Retinal pigment epithelial cell (primary cell): ENCODE measurements at regions not wholly inside any gene's neighbourhood (a gene's known extent, or its start where the extent isn't known, plus 50 kb on each side); places are given as distances from the start of the nearest gene placed in this dataset.

ENCODE experiments used
- DNase-seq: peaks from one replicate; pipeline ENCODE4 v3.0.0-alpha.2; 2010; ENCODE audit warnings: low read depth
- H3K4me3 ChIP-seq: 2 replicates; pipeline ENCODE4 v1.5.1; 2011; ENCODE audit warnings: mild to moderate bottlenecking, low read length, control low read depth, moderate library complexity
- CTCF ChIP-seq: conservative IDR thresholded peaks from 2 replicates; pipeline ENCODE4 v1.5.1; 2011; ENCODE audit warnings: low read depth, low read length, control low read depth, inconsistent platforms

DNA sequence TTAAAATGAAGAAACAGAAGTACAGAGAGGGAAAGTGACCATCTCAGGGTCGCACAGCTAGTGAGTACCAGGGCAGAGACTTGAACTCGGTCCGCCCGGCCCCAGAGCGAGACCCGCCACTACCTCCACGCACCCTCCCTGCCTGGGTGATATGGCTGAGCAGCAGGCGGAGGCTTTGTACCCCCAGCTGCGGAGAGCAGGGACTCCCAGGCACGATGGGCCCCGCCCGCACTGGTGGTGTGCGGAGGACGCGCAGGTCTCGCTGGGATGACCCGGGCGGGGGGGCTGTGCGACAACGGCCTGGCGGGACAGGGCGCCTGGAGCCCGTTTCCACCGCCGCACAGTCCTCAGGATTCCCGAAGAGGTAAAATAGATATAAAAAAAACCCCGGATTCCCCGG is 64.7 kb upstream of the LARP1 start:
- H3K4me3 ChIP-seq, result no peak overlapping the region
- TF ChIP-seq CTCF, result no peak

DNA sequence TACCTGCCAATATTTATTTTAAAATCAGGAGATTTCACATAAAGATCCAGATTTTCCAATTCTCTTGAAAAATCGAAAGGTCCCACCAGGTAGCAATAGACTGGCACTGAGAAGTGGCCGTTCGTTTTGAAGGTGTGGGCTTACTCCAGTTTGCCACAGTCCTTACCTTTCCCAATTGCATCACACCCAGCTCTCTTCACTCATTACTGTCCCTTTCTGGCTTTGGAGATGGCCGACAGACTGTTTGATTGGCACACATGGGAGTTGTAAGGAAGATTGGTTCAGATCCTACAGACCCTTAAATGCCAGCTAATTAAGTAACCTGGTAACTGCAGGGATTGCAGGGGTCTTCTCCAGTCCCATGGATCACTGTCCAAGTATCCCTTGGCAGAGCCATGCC is 68.7 kb upstream of the LARP1 start:
- no peak for DNase-seq
- H3K4me3 ChIP-seq, result no peak overlapping the region
- TF ChIP-seq CTCF, result no peak

More for the DNA sequence above, 64.7 kb upstream of the LARP1 start:
- DNase-seq, result no peak

- DNase-seq, result no peak
- TF ChIP-seq CTCF, result no peak
- H3K4me3 ChIP-seq, result peak overlapping the region; percentile 35
Measured at GRCh38 chr5:154683101-154683880, 71.9 kb upstream of the LARP1 start.

- no peak for TF ChIP-seq CTCF
Measured at GRCh38 chr5:154679501-154679900, 75.7 kb upstream of the LARP1 start.

DNA sequence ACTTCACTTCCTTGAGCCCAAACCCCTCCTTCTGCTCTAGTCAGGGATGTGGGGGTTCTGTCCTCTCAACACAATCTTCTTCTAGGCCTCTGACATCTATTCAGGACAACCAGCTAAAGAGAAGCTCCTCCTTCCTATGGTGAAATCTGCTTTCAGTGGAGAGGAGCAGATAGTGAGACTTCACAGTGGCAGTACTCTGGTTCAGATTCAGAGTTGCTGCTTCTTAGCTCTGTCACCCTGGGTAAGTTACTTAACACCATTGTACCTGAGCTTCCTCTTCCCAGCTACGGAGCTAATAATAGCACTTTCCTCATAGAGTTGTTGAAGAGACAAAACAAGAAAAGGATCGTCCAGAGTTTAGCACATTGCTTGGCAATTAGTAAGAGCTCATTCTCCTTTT is 77.3 kb upstream of the LARP1 start:
- no peak for DNase-seq
- TF ChIP-seq CTCF, result no peak
- no peak overlapping the region for H3K4me3 ChIP-seq

More at GRCh38 chr5:154679501-154679900, 75.7 kb upstream of the LARP1 start:
- no peak for DNase-seq
- H3K4me3 ChIP-seq, result no peak overlapping the region

DNA sequence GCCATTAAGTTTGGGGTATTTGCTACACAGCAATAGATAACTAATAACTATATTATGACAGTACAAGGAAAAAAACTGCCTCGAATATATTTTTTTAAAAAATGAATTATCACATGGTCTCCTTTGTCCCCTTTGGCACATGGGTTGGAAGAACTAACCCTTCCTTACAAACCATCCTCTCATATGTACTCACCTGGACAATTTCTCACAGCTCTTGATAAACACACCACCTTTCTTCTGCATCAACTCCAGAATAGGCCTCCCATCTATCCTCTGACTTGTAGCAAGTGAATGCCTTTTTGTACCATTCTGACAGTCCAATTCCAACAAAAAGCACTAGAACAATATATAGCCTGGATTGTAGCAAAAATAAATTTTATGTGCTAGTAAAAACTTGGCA is 78.7 kb upstream of the LARP1 start:
- no peak overlapping the region for H3K4me3 ChIP-seq
- no peak for TF ChIP-seq CTCF
- DNase-seq, result no peak

DNA sequence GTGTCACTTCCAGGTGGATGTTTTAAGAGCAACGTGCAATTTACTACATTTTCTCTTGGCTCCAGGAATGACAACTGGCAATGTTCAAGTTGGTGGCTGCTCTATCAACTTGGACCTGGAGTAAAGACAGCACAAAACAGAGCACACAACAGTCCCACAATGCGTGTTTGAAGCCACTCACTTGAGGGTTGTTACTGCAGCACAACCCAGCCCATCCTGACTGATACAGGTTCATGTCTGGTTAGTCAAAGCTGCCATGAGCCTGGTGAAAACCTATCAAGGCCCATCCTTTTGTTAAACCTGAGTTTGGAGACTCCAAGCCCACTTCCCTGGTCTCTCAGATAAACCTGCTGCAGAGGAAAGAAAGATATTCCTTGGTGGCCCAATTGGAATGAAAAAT is 81.1 kb upstream of the LARP1 start:
- TF ChIP-seq CTCF, result no peak
- DNase-seq, result no peak
- H3K4me3 ChIP-seq, result no peak overlapping the region
